Spleen (tissue), 11 donors: ENCODE measurements at regions not wholly inside any gene's neighbourhood (a gene's known extent, or its start where the extent isn't known, plus 50 kb on each side); places are given as distances from the start of the nearest gene placed in this dataset.

Source experiments
- DNase-seq: peaks from one replicate; pipeline ENCODE4 v3.0.0-alpha.2; 2020
- H3K27ac ChIP-seq, 8 donors: fragments of 200-600 bp; sonication (generic) in 7 of 8; 1 replicate in 4 of 8; 2 replicates in 4 of 8; pipeline versions ENCODE4 v1.5.0 to v1.8.0; 2016 to 2021; ENCODE audit warnings: inconsistent platforms in 4 of 8, mild to moderate bottlenecking in 4 of 8, moderate library complexity in 1 of 8
- H3K27me3 ChIP-seq, 7 donors: fragments of 200-600 bp; sonication (generic) in 6 of 7; replicated peaks in 1 of 7; 1 replicate in 4 of 7; 2 replicates in 3 of 7; pipeline versions ENCODE4 v1.5.0 to v1.8.0; 2016 to 2021; ENCODE audit warnings: inconsistent platforms in 3 of 7, mild to moderate bottlenecking in 1 of 7
- H3K36me3 ChIP-seq, 6 donors: fragments of 200-600 bp; sonication (generic) in 5 of 6; 1 replicate in 4 of 6; 2 replicates in 2 of 6; pipeline versions ENCODE4 v1.5.0 to v1.8.0; 2016 to 2021; ENCODE audit warnings: inconsistent platforms in 2 of 6
- H3K4me1 ChIP-seq, 6 donors: fragments of 200-600 bp; sonication (generic) in 5 of 6; 1 replicate in 3 of 6; 2 replicates in 3 of 6; pipeline versions ENCODE4 v1.5.0 to v1.8.0; 2016 to 2021; ENCODE audit warnings: inconsistent platforms in 3 of 6
- H3K4me3 ChIP-seq, 8 donors: fragments of 200-600 bp; sonication (generic) in 7 of 8; 1 replicate in 4 of 8; 2 replicates in 4 of 8; pipeline versions ENCODE4 v1.5.0 to v1.8.0; 2016 to 2021; ENCODE audit warnings: inconsistent platforms in 4 of 8, mild to moderate bottlenecking in 4 of 8, moderate library complexity in 2 of 8
- H3K9me3 ChIP-seq, 8 donors: fragments of 200-600 bp; sonication (generic) in 7 of 8; 1 replicate in 4 of 8; 2 replicates in 4 of 8; pipeline versions ENCODE4 v1.5.0 to v1.8.0; 2016 to 2021; ENCODE audit warnings: inconsistent platforms in 4 of 8
- POLR2A ChIP-seq, 3 donors: fragments of 450-650 bp; IDR thresholded peaks; one replicate each; pipeline ENCODE4 v1.5.1; 2017; ENCODE audit warnings: antibody characterized with exemption in 3 of 3, mild to moderate bottlenecking in 1 of 3
- POLR2AphosphoS5 ChIP-seq, 3 donors: sonication (generic); formaldehyde crosslinking; IDR thresholded peaks; one replicate each; pipeline ENCODE4 v1.5.1; 2017; ENCODE audit warnings: antibody characterized with exemption in 3 of 3
- WGBS, 5 donors: extraction: QIAGEN DNeasy Blood & Tissue Kit in 3 of 5; methylation state at CpG; one replicate each; pipeline versions ENCODE4 v1.1.5 to v1.1.7; 2013 to 2018; 5-methylcytosine and 5-hydroxymethylcytosine counted together
- intact Hi-C: fragments of 100-400 bp; cut with DNase I; formaldehyde crosslinking; loops from one replicate; pipeline ENCODE4 v1.15.0; 2023; ENCODE audit warnings: low total_unique reads
- TF ChIP-seq, protein P1 (sequence below), 11 experiments: fragments of 200-600 bp in 7 of 11; fragments of 450-650 bp in 4 of 11; sonication (generic) in 4 of 11; IDR thresholded peaks in 8 of 11; conservative IDR thresholded peaks in 3 of 11; 1 replicate in 7 of 11; 2 replicates in 4 of 11; pipeline versions ENCODE4 v1.4.0 to v1.8.0; 2016 to 2021; ENCODE audit warnings: antibody characterized with exemption in 11 of 11, inconsistent platforms in 4 of 11, mild to moderate bottlenecking in 1 of 11
- donor health status: healthy with polysubstance abuse.
- donor health status: DM: no; HTN: no; CAD: no; lungs with moderate emphysema.
- donor health status: DM: no; HTN: no; CAD: no.
- donor health status: Bipolar disorder and iron deficiency.
- donor health status: healthy.
- donor health status: DM: no; HTN: no; CAD: no.
- donor health status: DM: yes; HTN: yes; CAD: no.

DNA sequence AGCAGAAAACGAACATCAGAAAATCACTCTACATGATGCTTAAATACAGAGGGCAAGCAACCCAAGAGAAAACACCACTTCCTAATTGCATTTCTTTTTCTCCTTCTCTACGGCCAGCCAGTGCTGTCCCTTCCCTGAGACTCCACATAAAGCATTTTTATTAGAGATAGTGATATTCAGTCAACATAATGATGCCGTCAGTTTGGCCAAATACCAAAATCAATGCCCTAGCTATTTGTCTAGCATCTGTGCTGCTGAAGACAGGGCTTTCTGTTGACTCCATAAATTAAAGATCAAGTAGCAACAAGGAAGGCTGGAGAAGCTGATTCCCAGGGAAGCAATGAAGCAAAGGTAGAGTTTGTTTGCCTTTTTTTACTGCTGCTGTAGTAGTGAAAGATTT is 1024.9 kb downstream of the REEP3 start:
- Histone ChIP-seq H3K36me3 (no peaks in the 10 kb centered on the region), H3K27me3 (no peaks in the 10 kb centered on the region), H3K4me3 (no peak overlapping the region), H3K4me1 (no peaks in the 10 kb centered on the region), H3K27ac (no peak overlapping the region), H3K9me3 (no peaks in the 10 kb centered on the region)
- no peak for DNase-seq
- 63 to 83% (median 70%) methylated on average over 3 of the region's 3 CpGs for WGBS, 5 donors
- no peak for TF ChIP-seq POLR2A (IDR thresholded peaks at IDR 0.05)
- TF ChIP-seq, protein P1, sequence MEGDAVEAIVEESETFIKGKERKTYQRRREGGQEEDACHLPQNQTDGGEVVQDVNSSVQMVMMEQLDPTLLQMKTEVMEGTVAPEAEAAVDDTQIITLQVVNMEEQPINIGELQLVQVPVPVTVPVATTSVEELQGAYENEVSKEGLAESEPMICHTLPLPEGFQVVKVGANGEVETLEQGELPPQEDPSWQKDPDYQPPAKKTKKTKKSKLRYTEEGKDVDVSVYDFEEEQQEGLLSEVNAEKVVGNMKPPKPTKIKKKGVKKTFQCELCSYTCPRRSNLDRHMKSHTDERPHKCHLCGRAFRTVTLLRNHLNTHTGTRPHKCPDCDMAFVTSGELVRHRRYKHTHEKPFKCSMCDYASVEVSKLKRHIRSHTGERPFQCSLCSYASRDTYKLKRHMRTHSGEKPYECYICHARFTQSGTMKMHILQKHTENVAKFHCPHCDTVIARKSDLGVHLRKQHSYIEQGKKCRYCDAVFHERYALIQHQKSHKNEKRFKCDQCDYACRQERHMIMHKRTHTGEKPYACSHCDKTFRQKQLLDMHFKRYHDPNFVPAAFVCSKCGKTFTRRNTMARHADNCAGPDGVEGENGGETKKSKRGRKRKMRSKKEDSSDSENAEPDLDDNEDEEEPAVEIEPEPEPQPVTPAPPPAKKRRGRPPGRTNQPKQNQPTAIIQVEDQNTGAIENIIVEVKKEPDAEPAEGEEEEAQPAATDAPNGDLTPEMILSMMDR (IDR thresholded peaks at IDR 0.05 in 8 of 11, conservative IDR thresholded peaks at IDR 0.05 in 3 of 11): no peak
- TF ChIP-seq POLR2AphosphoS5 (IDR thresholded peaks at IDR 0.05): no peak
- intact Hi-C loops: no loop called here

DNA sequence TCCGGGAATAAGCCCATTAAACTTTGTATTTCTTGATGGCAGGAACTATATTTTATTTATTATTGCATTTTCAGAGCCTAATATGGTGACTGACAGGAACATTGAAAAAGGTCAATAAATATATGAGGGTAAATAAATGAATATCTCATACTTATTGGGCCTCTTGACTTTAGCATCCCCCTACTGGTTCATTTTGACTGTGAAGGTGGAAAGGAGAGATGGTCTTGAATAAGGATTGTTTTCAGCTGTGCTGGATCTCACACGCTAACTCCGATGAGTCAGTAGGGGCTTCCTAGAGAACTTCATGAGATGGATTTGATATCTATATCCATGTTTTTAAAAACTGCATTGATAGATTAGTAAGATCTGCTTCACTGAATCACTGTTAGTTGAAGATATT is 1026.0 kb downstream of the REEP3 start:
- intact Hi-C loops: no loop called here
- H3K36me3 ChIP-seq: no peaks in the 10 kb centered on the region
- no peaks in the 10 kb centered on the region for H3K27me3 ChIP-seq
- no peak overlapping the region for H3K27ac ChIP-seq
- H3K9me3 ChIP-seq: no peaks in the 10 kb centered on the region
- H3K4me3 ChIP-seq: no peak overlapping the region
- no peaks in the 10 kb centered on the region for H3K4me1 ChIP-seq
- 88 to 94% (median 91%) methylated on average over 3 of the region's 3 CpGs for WGBS, 5 donors
- no peak for DNase-seq
- TF ChIP-seq POLR2AphosphoS5 (IDR thresholded peaks at IDR 0.05) (no peak), POLR2A (IDR thresholded peaks at IDR 0.05) (no peak)
- TF ChIP-seq, protein P1 (IDR thresholded peaks at IDR 0.05 in 8 of 11, conservative IDR thresholded peaks at IDR 0.05 in 3 of 11): no peak

DNA sequence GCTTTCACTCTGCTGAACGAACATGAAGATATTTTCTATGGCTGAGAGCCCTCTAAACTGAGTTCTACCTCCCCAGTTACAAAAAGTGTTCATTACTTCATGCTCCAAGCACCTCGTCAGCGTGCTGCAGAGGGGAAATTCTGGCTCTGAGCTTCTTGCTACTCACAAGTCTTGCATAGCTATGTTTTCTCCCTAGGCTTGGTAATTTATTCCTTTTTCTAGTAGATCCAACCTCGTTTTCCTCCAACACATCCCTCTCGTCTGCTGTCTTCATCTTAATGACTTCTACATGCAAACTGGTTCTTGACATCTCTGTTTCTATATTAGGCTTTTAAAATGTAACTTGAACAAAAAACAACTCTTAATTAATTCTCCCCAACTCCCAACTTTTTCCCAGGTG is 1034.5 kb downstream of the REEP3 start:
- H3K9me3 ChIP-seq: no peaks in the 10 kb centered on the region
- no peaks in the 10 kb centered on the region for H3K36me3 ChIP-seq
- 59 to 75% (median 68%) methylated on average over 5 of the region's 5 CpGs for WGBS, 5 donors
- no peak overlapping the region for H3K27ac ChIP-seq
- TF ChIP-seq POLR2A (IDR thresholded peaks at IDR 0.05): no peak
- no peak for TF ChIP-seq POLR2AphosphoS5 (IDR thresholded peaks at IDR 0.05)
- TF ChIP-seq, protein P1 (IDR thresholded peaks at IDR 0.05 in 8 of 11, conservative IDR thresholded peaks at IDR 0.05 in 3 of 11): no peak
- H3K4me1 ChIP-seq: no peaks in the 10 kb centered on the region
- no peaks in the 10 kb centered on the region for H3K27me3 ChIP-seq
- DNase-seq: no peak
- intact Hi-C loops: no loop called here
- H3K4me3 ChIP-seq: no peak overlapping the region

DNA sequence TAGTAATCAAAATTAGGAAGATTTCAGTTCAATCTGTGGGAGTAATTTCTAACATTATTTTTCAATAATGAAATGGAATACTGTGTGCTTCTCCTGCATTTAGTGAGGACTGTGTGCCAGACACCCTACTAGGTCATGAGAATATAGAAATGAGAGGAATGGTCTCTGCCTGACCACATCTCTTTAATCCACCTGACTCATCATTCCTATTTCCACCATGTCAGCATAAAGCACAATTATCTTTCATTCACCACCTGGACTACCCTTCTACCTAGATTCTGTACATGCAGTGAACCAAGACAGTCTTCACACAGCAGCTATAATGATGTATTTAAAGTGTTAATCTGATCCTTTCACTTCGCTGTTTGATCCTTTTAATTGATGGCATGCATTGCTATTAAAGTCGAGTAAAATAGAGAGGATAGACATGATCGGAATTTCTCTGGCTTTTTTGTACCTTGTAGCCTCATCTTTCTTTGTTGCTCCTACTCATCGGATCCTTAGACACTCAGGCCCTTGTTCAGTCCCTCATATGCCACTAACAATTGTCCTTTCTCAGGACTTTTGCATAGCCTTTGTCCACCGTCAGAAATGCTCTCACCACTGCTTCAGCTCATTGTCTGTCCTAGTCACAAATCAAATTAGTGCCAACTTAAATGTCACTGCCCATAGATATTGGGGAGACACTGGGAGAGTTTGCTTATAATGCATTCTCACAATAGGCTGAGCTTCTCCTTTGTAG is 1037.1 kb downstream of the REEP3 start:
- H3K36me3 ChIP-seq: no peaks in the 10 kb centered on the region
- no peaks in the 10 kb centered on the region for H3K4me1 ChIP-seq
- 71 to 88% (median 85%) methylated on average over 5 of the region's 5 CpGs for WGBS, 5 donors
- intact Hi-C loops: no loop called here
- no peak for DNase-seq
- no peak for TF ChIP-seq POLR2A (IDR thresholded peaks at IDR 0.05)
- TF ChIP-seq, protein P1 (IDR thresholded peaks at IDR 0.05 in 8 of 11, conservative IDR thresholded peaks at IDR 0.05 in 3 of 11): no peak
- TF ChIP-seq POLR2AphosphoS5 (IDR thresholded peaks at IDR 0.05): no peak
- peaks cover 0 to 4% (median 0%) of the 10 kb centered on the region in 8 donors for H3K9me3 ChIP-seq
- no peaks in the 10 kb centered on the region for H3K27me3 ChIP-seq
- no peak overlapping the region for H3K4me3 ChIP-seq
- no peak overlapping the region for H3K27ac ChIP-seq
